ENCODE measurements at regions not wholly inside any gene's neighbourhood (a gene's known extent, or its start where the extent isn't known, plus 50 kb on each side); places are given as distances from the start of the nearest gene placed in this dataset.

GRCh38 chr1:99185196-99185595 lies 79.1 kb upstream of the PLPPR4 start:
- ATAC-seq (no peak), DNase-seq (no peak)
- intact Hi-C loops (cut with DNase I, micrococcal nuclease): no loop called here
- Histone ChIP-seq H3K4me1 (ENCODE audit: low read depth) (no peaks in the 10 kb centered on the region), H3K36me3 (ENCODE audit: low read depth) (no peaks in the 10 kb centered on the region), H3K4me3 (no peak overlapping the region), H3K9me3 (no peaks in the 10 kb centered on the region)
- TF ChIP-seq CTCF (IDR thresholded peaks at IDR 0.05): no peak

GRCh38 chr1:99193431-99193830 lies 70.9 kb upstream of the PLPPR4 start:
- Histone ChIP-seq H3K4me3 (no peak overlapping the region), H3K4me1 (ENCODE audit: low read depth) (no peaks in the 10 kb centered on the region), H3K36me3 (ENCODE audit: low read depth) (no peaks in the 10 kb centered on the region), H3K9me3 (no peaks in the 10 kb centered on the region)
- intact Hi-C loops (cut with DNase I, micrococcal nuclease): no loop called here
- DNase-seq: no peak
- TF ChIP-seq CTCF (IDR thresholded peaks at IDR 0.05): no peak
- no peak for ATAC-seq

GRCh38 chr1:99198393-99198792 lies 65.9 kb upstream of the PLPPR4 start:
- TF ChIP-seq CTCF (IDR thresholded peaks at IDR 0.05): no peak
- intact Hi-C loops (cut with DNase I, micrococcal nuclease): no loop called here
- Histone ChIP-seq H3K4me3 (no peak overlapping the region), H3K9me3 (no peaks in the 10 kb centered on the region), H3K4me1 (ENCODE audit: low read depth) (no peaks in the 10 kb centered on the region), H3K36me3 (ENCODE audit: low read depth) (no peaks in the 10 kb centered on the region)
- ATAC-seq: no peak
- DNase-seq: no peak

- ATAC-seq (no peak), DNase-seq (no peak)
- Histone ChIP-seq H3K36me3 (ENCODE audit: low read depth) (no peaks in the 10 kb centered on the region), H3K4me3 (no peak overlapping the region), H3K9me3 (no peaks in the 10 kb centered on the region), H3K4me1 (ENCODE audit: low read depth) (no peaks in the 10 kb centered on the region)
- no peak for TF ChIP-seq CTCF (IDR thresholded peaks at IDR 0.05)
- intact Hi-C loops (cut with DNase I, micrococcal nuclease): no loop called here
These were observed 57.1 kb upstream of the PLPPR4 start for GRCh38 chr1:99207216-99207615.
